ENCODE measurements at regions not wholly inside any gene's neighbourhood (a gene's known extent, or its start where the extent isn't known, plus 50 kb on each side); places are given as distances from the start of the nearest gene placed in this dataset.
"Not testable (repeated sequence)": the region's sequence is repeated elsewhere in the genome, so short reads cannot be mapped to it uniquely, and the experiment has no call there.

GRCh38 chr18:76708722-76709353 lies 113.5 kb upstream of the ZNF236 start:
- Histone ChIP-seq H3K27ac (ENCODE audit: low read depth, low read length) (no peak overlapping the region), H4K20me1 (ENCODE audit: insufficient read depth, low read length) (no peaks in the 10 kb centered on the region), H3K9me3 (ENCODE audit: low read depth, low read length) (no peaks in the 10 kb centered on the region), H3K27me3 (ENCODE audit: insufficient read depth, low read length) (peaks cover 2% of the 10 kb centered on the region), H3K4me1 (ENCODE audit: insufficient read depth, low read length) (no peaks in the 10 kb centered on the region), H3K4me2 (ENCODE audit: insufficient read depth, low read length) (no peak overlapping the region), H3K4me3 (ENCODE audit: insufficient read depth, low read length) (no peak overlapping the region), H2AFZ (ENCODE audit: low read length) (no peak overlapping the region), H3K36me3 (ENCODE audit: insufficient read depth, low read length) (no peaks in the 10 kb centered on the region), H3K79me2 (ENCODE audit: insufficient read depth, low read length) (no peaks in the 10 kb centered on the region)
- DNase-seq (ENCODE audit: insufficient read length, low spot score, missing footprints) = no peak
- TF ChIP-seq CTCF (IDR thresholded peaks at IDR 0.05; ENCODE audit: extremely low read depth, low read depth, low read length) = no peak

GRCh38 chr18:76708071-76708721 lies 114.2 kb upstream of the ZNF236 start:
- H3K4me1 ChIP-seq (ENCODE audit: insufficient read depth, low read length) = no peaks in the 10 kb centered on the region
- no peak for DNase-seq (ENCODE audit: insufficient read length, low spot score, missing footprints)
- H3K4me3 ChIP-seq (ENCODE audit: insufficient read depth, low read length) = no peak overlapping the region
- H3K27me3 ChIP-seq (ENCODE audit: insufficient read depth, low read length) = peaks cover 2% of the 10 kb centered on the region
- no peaks in the 10 kb centered on the region for H4K20me1 ChIP-seq (ENCODE audit: insufficient read depth, low read length)
- H2AFZ ChIP-seq (ENCODE audit: low read length) = no peak overlapping the region
- no peaks in the 10 kb centered on the region for H3K79me2 ChIP-seq (ENCODE audit: insufficient read depth, low read length)
- H3K9me3 ChIP-seq (ENCODE audit: low read depth, low read length) = no peaks in the 10 kb centered on the region
- no peak for TF ChIP-seq CTCF (IDR thresholded peaks at IDR 0.05; ENCODE audit: extremely low read depth, low read depth, low read length)
- H3K36me3 ChIP-seq (ENCODE audit: insufficient read depth, low read length) = no peaks in the 10 kb centered on the region
- no peak overlapping the region for H3K27ac ChIP-seq (ENCODE audit: low read depth, low read length)
- H3K4me2 ChIP-seq (ENCODE audit: insufficient read depth, low read length) = no peak overlapping the region

GRCh38 chr18:76707534-76707933 lies 114.8 kb upstream of the ZNF236 start:
- no peak overlapping the region for H3K27ac ChIP-seq (ENCODE audit: low read depth, low read length)
- H3K36me3 ChIP-seq (ENCODE audit: insufficient read depth, low read length) = no peaks in the 10 kb centered on the region
- no peak for TF ChIP-seq CTCF (IDR thresholded peaks at IDR 0.05; ENCODE audit: extremely low read depth, low read depth, low read length)
- H3K4me3 ChIP-seq (ENCODE audit: insufficient read depth, low read length) = no peak overlapping the region
- H2AFZ ChIP-seq (ENCODE audit: low read length) = no peak overlapping the region
- H3K9me3 ChIP-seq (ENCODE audit: low read depth, low read length) = no peaks in the 10 kb centered on the region
- no peaks in the 10 kb centered on the region for H3K79me2 ChIP-seq (ENCODE audit: insufficient read depth, low read length)
- H3K4me1 ChIP-seq (ENCODE audit: insufficient read depth, low read length) = no peaks in the 10 kb centered on the region
- DNase-seq (ENCODE audit: insufficient read length, low spot score, missing footprints) = no peak
- no peak overlapping the region for H3K4me2 ChIP-seq (ENCODE audit: insufficient read depth, low read length)
- no peaks in the 10 kb centered on the region for H4K20me1 ChIP-seq (ENCODE audit: insufficient read depth, low read length)
- peaks cover 2% of the 10 kb centered on the region for H3K27me3 ChIP-seq (ENCODE audit: insufficient read depth, low read length)

GRCh38 chr18:76704589-76704988 lies 117.8 kb upstream of the ZNF236 start:
- not testable (repeated sequence) for DNase-seq (ENCODE audit: insufficient read length, low spot score, missing footprints); H3K36me3 ChIP-seq (ENCODE audit: insufficient read depth, low read length); H3K4me3 ChIP-seq (ENCODE audit: insufficient read depth, low read length); H3K79me2 ChIP-seq (ENCODE audit: insufficient read depth, low read length); H3K9me3 ChIP-seq (ENCODE audit: low read depth, low read length); H3K27ac ChIP-seq (ENCODE audit: low read depth, low read length); H3K4me2 ChIP-seq (ENCODE audit: insufficient read depth, low read length); H3K27me3 ChIP-seq (ENCODE audit: insufficient read depth, low read length); H3K4me1 ChIP-seq (ENCODE audit: insufficient read depth, low read length); H2AFZ ChIP-seq (ENCODE audit: low read length); H4K20me1 ChIP-seq (ENCODE audit: insufficient read depth, low read length)

Data from osteoblast (primary cell).